ENCODE measurements at regions not wholly inside any gene's neighbourhood (a gene's known extent, or its start where the extent isn't known, plus 50 kb on each side); places are given as distances from the start of the nearest gene placed in this dataset.

DNA sequence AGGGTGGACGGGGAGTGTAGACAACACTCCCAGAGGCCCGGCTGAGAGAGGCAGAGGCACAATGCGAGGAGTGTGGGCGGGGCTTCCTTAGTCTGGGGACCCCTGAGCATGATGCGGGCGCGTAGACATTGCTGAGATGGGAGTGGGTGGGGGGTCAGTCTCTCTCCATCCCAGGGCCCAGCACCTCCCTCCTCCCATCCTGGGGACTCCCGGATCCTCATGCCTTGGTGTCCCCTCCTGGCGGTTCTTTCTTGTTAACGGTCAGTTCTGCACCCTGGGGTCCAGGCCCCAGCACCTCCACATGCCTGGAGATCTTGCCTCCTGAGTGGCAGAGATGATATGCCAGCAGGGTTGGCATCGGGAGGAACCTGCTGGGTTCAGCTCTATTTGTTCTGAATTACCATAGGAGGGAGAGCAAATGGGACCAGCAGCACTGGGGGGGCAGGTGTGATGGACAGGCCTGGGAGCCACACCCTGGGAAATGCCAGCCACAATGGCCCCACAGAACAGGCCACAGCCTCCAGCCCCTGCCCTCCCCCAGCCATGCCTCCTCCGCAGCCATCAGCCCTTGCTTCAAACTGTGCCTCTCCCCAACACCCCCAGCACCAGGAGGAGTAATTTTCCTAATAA is 55.7 kb downstream of the RTL6 start:
- no peaks in the 10 kb centered on the region for H3K27me3 ChIP-seq (ENCODE audit: control insufficient read depth in 2 of 2, insufficient read depth in 2 of 2, low read length in 2 of 2)
- H3K27ac ChIP-seq (ENCODE audit: low read depth in 2 of 2, low read length in 2 of 2), result no peak overlapping the region
- no peak overlapping the region for H3K9ac ChIP-seq (ENCODE audit: low read depth in 1 of 2, low read length in 2 of 2)
- H3K4me3 ChIP-seq (ENCODE audit: low read length in 2 of 2), result no peak overlapping the region
- H3K4me1 ChIP-seq (ENCODE audit: control insufficient read depth in 2 of 2, insufficient read depth in 2 of 2, low read length in 2 of 2), result no peaks in the 10 kb centered on the region
- no peaks in the 10 kb centered on the region for H3K9me3 ChIP-seq (ENCODE audit: control insufficient read depth in 2 of 2, low read length in 2 of 2)
- no peaks in the 10 kb centered on the region for H3K36me3 ChIP-seq (ENCODE audit: control insufficient read depth in 2 of 2, insufficient read depth in 2 of 2, low read length in 2 of 2)

GRCh38 chr22:44441401-44442185 is 56.4 kb downstream of the RTL6 start:
- Histone ChIP-seq H3K27me3 (ENCODE audit: control insufficient read depth in 2 of 2, insufficient read depth in 2 of 2, low read length in 2 of 2) (no peaks in the 10 kb centered on the region), H3K4me3 (ENCODE audit: low read length in 2 of 2) (no peak overlapping the region), H3K27ac (ENCODE audit: low read depth in 2 of 2, low read length in 2 of 2) (no peak overlapping the region), H3K9me3 (ENCODE audit: control insufficient read depth in 2 of 2, low read length in 2 of 2) (no peaks in the 10 kb centered on the region), H3K9ac (ENCODE audit: low read depth in 1 of 2, low read length in 2 of 2) (no peak overlapping the region), H3K36me3 (ENCODE audit: control insufficient read depth in 2 of 2, insufficient read depth in 2 of 2, low read length in 2 of 2) (no peaks in the 10 kb centered on the region), H3K4me1 (ENCODE audit: control insufficient read depth in 2 of 2, insufficient read depth in 2 of 2, low read length in 2 of 2) (no peaks in the 10 kb centered on the region)

DNA sequence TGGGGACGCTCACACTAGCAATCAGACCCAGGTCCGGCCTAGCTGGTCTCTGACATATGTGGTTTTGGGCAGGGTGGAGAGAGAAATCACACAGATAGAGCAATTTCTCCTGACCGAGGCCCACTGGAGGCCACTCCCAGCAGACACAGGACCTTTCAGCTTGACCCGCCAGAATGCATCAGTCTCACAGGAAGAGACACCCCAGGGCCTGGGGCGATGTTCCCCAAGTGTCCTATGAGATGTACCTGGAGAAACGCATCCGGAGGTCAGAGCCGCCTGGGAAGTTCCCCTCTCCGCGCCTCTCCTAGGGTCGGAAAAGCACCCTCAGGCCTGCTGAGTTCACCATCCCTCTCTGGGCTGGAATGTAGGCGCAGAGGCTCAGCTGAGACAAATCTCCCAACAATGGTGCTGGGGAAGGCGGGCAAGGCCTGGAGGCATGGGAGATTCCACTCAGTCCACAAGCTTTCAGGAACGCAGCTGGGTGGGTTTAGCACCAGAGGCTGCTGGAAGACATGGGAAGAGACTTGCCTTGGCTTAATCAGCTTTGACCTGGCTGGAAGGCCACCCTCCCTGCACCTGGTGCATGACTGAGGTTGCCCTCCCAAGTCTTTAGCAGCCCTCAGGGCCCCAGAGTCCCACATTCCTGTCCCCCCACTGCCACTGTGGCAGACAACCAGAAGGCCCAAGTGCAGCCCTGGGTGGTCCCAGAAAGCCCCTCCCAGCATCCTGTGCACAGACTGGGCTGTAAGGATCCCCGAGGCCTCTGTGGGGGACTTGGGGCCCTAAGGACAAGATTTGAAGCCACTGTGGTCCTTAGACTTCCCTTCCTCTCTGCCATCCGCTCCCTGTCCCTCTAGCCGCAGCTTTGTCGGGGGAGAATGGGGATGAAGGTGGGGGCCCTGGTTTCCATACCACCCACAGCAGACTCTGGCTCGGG is 57.5 kb downstream of the RTL6 start:
- Histone ChIP-seq H3K36me3 (ENCODE audit: control insufficient read depth in 2 of 2, insufficient read depth in 2 of 2, low read length in 2 of 2) (no peaks in the 10 kb centered on the region), H3K4me1 (ENCODE audit: control insufficient read depth in 2 of 2, insufficient read depth in 2 of 2, low read length in 2 of 2) (no peaks in the 10 kb centered on the region), H3K9ac (ENCODE audit: low read depth in 1 of 2, low read length in 2 of 2) (no peak overlapping the region), H3K9me3 (ENCODE audit: control insufficient read depth in 2 of 2, low read length in 2 of 2) (no peaks in the 10 kb centered on the region), H3K27me3 (ENCODE audit: control insufficient read depth in 2 of 2, insufficient read depth in 2 of 2, low read length in 2 of 2) (no peaks in the 10 kb centered on the region), H3K4me3 (ENCODE audit: low read length in 2 of 2) (no peak overlapping the region), H3K27ac (ENCODE audit: low read depth in 2 of 2, low read length in 2 of 2) (no peak overlapping the region)

DNA sequence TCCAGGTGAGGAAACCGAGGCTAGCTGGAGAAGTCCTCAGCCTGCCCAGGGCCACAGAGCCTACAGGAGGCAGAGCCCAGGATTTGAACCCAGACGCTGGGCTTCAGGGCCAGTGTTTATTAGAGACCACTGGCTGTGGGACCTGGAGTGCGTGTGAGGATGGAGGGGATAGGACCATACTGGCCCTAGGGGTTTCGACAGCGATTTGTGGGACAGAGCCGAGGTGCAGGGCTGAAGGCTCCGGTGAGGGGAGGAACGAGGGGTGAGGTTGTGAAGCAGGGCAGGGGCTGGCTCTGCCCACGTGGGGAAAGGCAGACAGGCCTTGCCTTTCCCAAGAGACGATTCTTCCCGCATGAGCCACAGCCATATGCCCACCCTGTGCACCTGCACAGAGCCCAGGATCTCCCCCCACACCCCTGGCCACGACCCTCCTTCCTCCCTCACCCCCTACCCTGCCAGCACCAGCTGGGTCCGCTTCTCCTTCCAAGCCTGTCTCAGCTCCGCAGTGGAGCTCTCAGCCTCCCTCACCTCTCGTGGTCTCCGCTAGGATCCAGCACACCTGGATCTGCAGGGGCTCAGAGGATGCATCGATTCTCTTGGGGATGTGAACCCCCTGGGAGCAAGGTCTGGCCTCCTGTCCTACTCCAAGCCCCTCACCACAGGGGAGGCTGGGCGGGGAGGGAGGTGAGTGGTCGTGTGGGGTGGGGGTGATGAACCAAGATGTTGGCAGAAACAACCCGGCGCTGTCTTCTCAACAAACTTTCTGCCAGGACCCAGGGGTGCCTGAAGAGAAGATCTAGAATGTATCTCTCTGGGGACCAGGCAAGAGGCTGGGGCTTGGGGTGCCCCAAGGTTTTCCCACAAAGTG is 58.4 kb downstream of the RTL6 start:
- Histone ChIP-seq H3K36me3 (ENCODE audit: control insufficient read depth in 2 of 2, insufficient read depth in 2 of 2, low read length in 2 of 2) (no peaks in the 10 kb centered on the region), H3K9ac (ENCODE audit: low read depth in 1 of 2, low read length in 2 of 2) (no peak overlapping the region), H3K4me3 (ENCODE audit: low read length in 2 of 2) (no peak overlapping the region), H3K27ac (ENCODE audit: low read depth in 2 of 2, low read length in 2 of 2) (no peak overlapping the region), H3K9me3 (ENCODE audit: control insufficient read depth in 2 of 2, low read length in 2 of 2) (no peaks in the 10 kb centered on the region), H3K27me3 (ENCODE audit: control insufficient read depth in 2 of 2, insufficient read depth in 2 of 2, low read length in 2 of 2) (no peaks in the 10 kb centered on the region), H3K4me1 (ENCODE audit: control insufficient read depth in 2 of 2, insufficient read depth in 2 of 2, low read length in 2 of 2) (no peaks in the 10 kb centered on the region)

- no peak overlapping the region for H3K4me3 ChIP-seq (ENCODE audit: low read length in 2 of 2)
- no peaks in the 10 kb centered on the region for H3K27me3 ChIP-seq (ENCODE audit: control insufficient read depth in 2 of 2, insufficient read depth in 2 of 2, low read length in 2 of 2)
- no peak overlapping the region for H3K27ac ChIP-seq (ENCODE audit: low read depth in 2 of 2, low read length in 2 of 2)
- no peaks in the 10 kb centered on the region for H3K36me3 ChIP-seq (ENCODE audit: control insufficient read depth in 2 of 2, insufficient read depth in 2 of 2, low read length in 2 of 2)
- no peaks in the 10 kb centered on the region for H3K9me3 ChIP-seq (ENCODE audit: control insufficient read depth in 2 of 2, low read length in 2 of 2)
- no peak overlapping the region for H3K9ac ChIP-seq (ENCODE audit: low read depth in 1 of 2, low read length in 2 of 2)
- H3K4me1 ChIP-seq (ENCODE audit: control insufficient read depth in 2 of 2, insufficient read depth in 2 of 2, low read length in 2 of 2), result no peaks in the 10 kb centered on the region
These were observed 59.4 kb downstream of the RTL6 start for GRCh38 chr22:44438481-44439131.

GRCh38 chr22:44438056-44438455 is 60.0 kb downstream of the RTL6 start:
- no peak overlapping the region for H3K4me3 ChIP-seq (ENCODE audit: low read length in 2 of 2)
- H3K9ac ChIP-seq (ENCODE audit: low read depth in 1 of 2, low read length in 2 of 2), result no peak overlapping the region
- H3K36me3 ChIP-seq (ENCODE audit: control insufficient read depth in 2 of 2, insufficient read depth in 2 of 2, low read length in 2 of 2), result no peaks in the 10 kb centered on the region
- H3K9me3 ChIP-seq (ENCODE audit: control insufficient read depth in 2 of 2, low read length in 2 of 2), result no peaks in the 10 kb centered on the region
- no peaks in the 10 kb centered on the region for H3K27me3 ChIP-seq (ENCODE audit: control insufficient read depth in 2 of 2, insufficient read depth in 2 of 2, low read length in 2 of 2)
- H3K4me1 ChIP-seq (ENCODE audit: control insufficient read depth in 2 of 2, insufficient read depth in 2 of 2, low read length in 2 of 2), result peaks cover 0 to 1% of the 10 kb centered on the region in 2 donors
- no peak overlapping the region for H3K27ac ChIP-seq (ENCODE audit: low read depth in 2 of 2, low read length in 2 of 2)

DNA sequence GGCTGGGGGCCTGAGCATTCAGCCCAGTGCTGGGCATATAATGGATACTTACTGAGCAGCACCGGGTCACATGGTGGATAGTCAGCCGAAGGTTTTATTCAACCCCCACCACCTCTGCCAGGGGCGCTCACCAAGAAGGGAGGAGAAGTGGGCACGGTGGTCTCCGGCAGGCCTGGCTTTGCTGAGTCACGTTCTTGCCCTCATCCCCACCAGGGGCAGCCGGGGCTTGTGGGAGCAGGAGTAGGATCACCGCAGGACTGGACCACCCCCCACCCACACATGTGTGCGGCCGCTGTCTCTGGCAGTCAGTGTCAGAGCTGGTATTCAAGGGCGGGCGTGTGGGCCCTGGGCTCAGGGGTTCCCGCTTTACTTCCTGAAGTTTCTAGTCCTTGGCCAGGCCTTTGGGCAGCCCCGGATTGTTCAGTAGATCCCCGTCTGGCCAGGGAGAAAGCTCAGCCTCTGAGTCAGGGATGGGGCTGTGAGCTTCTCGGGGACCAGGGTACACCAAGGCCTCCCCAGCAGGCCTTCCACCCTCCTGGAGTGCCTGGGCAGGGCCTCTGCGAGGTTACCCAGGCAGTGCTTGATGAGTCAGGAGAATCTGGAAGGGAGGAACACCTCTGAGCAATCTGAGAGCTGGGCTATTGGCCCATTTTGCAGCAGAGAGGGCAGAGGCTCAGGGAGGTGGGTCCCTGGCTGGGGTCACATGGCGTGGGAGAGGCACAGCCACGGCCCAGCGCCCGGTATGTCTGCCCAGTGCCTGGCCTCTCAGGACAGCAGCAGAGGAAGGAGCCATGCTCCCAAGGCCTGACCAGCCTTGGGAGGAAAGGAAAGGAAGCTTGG is 60.6 kb downstream of the RTL6 start:
- Histone ChIP-seq H3K27me3 (ENCODE audit: control insufficient read depth in 2 of 2, insufficient read depth in 2 of 2, low read length in 2 of 2) (no peaks in the 10 kb centered on the region), H3K9ac (ENCODE audit: low read depth in 1 of 2, low read length in 2 of 2) (no peak overlapping the region), H3K36me3 (ENCODE audit: control insufficient read depth in 2 of 2, insufficient read depth in 2 of 2, low read length in 2 of 2) (no peaks in the 10 kb centered on the region), H3K27ac (ENCODE audit: low read depth in 2 of 2, low read length in 2 of 2) (no peak overlapping the region), H3K9me3 (ENCODE audit: control insufficient read depth in 2 of 2, low read length in 2 of 2) (no peaks in the 10 kb centered on the region), H3K4me1 (ENCODE audit: control insufficient read depth in 2 of 2, insufficient read depth in 2 of 2, low read length in 2 of 2) (peaks cover 0 to 4% of the 10 kb centered on the region in 2 donors), H3K4me3 (ENCODE audit: low read length in 2 of 2) (no peak overlapping the region)

DNA sequence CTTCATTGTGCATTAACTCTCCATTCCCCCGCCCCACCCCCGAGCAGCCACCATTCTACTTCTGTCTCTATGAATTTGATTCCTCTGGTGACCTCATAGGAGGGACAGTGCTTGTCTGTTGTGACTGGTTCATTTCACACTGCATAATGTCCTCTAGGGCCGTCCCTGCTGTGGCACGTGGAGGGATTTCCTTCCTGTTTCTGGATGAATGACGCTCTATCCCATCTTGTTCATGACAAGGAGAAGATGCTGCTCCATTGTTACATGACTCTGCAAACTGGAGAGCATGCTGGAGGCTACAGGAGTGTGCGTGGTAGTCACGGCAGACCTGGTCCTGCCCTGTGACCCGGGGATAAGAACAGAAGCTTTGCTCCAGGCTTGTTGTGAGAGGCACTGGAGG is 61.3 kb downstream of the RTL6 start:
- H3K9me3 ChIP-seq (ENCODE audit: control insufficient read depth in 2 of 2, low read length in 2 of 2), result no peaks in the 10 kb centered on the region
- H3K36me3 ChIP-seq (ENCODE audit: control insufficient read depth in 2 of 2, insufficient read depth in 2 of 2, low read length in 2 of 2), result no peaks in the 10 kb centered on the region
- H3K4me3 ChIP-seq (ENCODE audit: low read length in 2 of 2), result no peak overlapping the region
- H3K27me3 ChIP-seq (ENCODE audit: control insufficient read depth in 2 of 2, insufficient read depth in 2 of 2, low read length in 2 of 2), result no peaks in the 10 kb centered on the region
- H3K27ac ChIP-seq (ENCODE audit: low read depth in 2 of 2, low read length in 2 of 2), result no peak overlapping the region
- H3K4me1 ChIP-seq (ENCODE audit: control insufficient read depth in 2 of 2, insufficient read depth in 2 of 2, low read length in 2 of 2), result peaks cover 0 to 6% of the 10 kb centered on the region in 2 donors
- H3K9ac ChIP-seq (ENCODE audit: low read depth in 1 of 2, low read length in 2 of 2), result no peak overlapping the region

GRCh38 chr22:44431256-44431655 is 66.8 kb downstream of the RTL6 start:
- H3K4me1 ChIP-seq (ENCODE audit: control insufficient read depth in 2 of 2, insufficient read depth in 2 of 2, low read length in 2 of 2), result peaks cover 0 to 6% of the 10 kb centered on the region in 2 donors
- no peak overlapping the region for H3K9ac ChIP-seq (ENCODE audit: low read depth in 1 of 2, low read length in 2 of 2)
- no peaks in the 10 kb centered on the region for H3K9me3 ChIP-seq (ENCODE audit: control insufficient read depth in 2 of 2, low read length in 2 of 2)
- no peak overlapping the region for H3K27ac ChIP-seq (ENCODE audit: low read depth in 2 of 2, low read length in 2 of 2)
- H3K36me3 ChIP-seq (ENCODE audit: control insufficient read depth in 2 of 2, insufficient read depth in 2 of 2, low read length in 2 of 2), result no peaks in the 10 kb centered on the region
- no peak overlapping the region for H3K4me3 ChIP-seq (ENCODE audit: low read length in 2 of 2)
- H3K27me3 ChIP-seq (ENCODE audit: control insufficient read depth in 2 of 2, insufficient read depth in 2 of 2, low read length in 2 of 2), result no peaks in the 10 kb centered on the region
